ENCODE measurements at regions not wholly inside any gene's neighbourhood (a gene's known extent, or its start where the extent isn't known, plus 50 kb on each side); places are given as distances from the start of the nearest gene placed in this dataset.

GRCh38 chr12:17296882-17297281, 690.9 kb upstream of the LMO3 start:
- TF ChIP-seq MXI1 (conservative IDR thresholded peaks at IDR 0.05; ENCODE audit: poor library complexity, severe bottlenecking) (no peak), EP300 (conservative IDR thresholded peaks at IDR 0.05; ENCODE audit: poor library complexity, severe bottlenecking) (no peak), TAF1 (IDR thresholded peaks at IDR 0.05; ENCODE audit: low read depth) (no peak), CTCF (IDR thresholded peaks at IDR 0.05; ENCODE audit: poor library complexity, severe bottlenecking) (no peak), RAD21 (conservative IDR thresholded peaks at IDR 0.05) (no peak), SMC3 (conservative IDR thresholded peaks at IDR 0.05; ENCODE audit: poor library complexity) (no peak)

Measured in neural cell (in vitro differentiated cells).